ENCODE measurements at regions not wholly inside any gene's neighbourhood (a gene's known extent, or its start where the extent isn't known, plus 50 kb on each side); places are given as distances from the start of the nearest gene placed in this dataset.
"Not testable (repeated sequence)": the region's sequence is repeated elsewhere in the genome, so short reads cannot be mapped to it uniquely, and the experiment has no call there.

DNA sequence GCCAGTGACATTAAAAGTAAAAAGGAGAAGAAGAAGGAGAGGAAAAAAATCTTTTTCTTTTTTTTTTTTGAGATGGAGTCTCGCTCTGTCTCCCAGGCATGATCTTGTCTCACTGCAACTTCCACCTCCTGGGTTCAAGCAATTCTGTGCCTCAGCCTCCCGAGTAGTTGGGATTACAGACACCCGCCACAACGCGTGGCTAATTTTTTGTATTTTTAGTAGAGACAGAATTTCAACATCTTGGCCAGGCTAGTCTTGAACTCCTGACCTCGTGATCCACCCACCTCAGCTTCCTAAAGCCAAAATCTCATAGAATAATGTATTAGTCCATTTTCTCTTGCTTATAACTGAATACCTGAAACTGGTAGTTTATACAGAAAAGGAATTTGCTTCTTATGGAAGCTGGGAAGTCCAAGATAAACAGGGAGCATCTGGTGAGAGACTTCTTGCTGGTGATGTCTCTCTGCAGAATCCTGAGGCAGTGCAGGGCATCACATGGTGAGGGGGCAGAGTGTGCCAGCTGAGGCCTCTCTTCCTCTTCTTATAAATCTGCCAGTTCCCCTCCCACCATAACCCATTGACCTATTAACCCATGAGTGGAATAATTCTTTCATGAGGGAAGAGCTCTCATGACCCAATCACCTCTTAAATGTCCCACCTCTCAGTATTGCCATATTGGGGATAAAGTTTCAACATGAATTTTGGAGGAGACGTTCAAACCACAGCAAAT lies 466.3 kb downstream of the GADD45G start:
- no peak for DNase-seq

DNA sequence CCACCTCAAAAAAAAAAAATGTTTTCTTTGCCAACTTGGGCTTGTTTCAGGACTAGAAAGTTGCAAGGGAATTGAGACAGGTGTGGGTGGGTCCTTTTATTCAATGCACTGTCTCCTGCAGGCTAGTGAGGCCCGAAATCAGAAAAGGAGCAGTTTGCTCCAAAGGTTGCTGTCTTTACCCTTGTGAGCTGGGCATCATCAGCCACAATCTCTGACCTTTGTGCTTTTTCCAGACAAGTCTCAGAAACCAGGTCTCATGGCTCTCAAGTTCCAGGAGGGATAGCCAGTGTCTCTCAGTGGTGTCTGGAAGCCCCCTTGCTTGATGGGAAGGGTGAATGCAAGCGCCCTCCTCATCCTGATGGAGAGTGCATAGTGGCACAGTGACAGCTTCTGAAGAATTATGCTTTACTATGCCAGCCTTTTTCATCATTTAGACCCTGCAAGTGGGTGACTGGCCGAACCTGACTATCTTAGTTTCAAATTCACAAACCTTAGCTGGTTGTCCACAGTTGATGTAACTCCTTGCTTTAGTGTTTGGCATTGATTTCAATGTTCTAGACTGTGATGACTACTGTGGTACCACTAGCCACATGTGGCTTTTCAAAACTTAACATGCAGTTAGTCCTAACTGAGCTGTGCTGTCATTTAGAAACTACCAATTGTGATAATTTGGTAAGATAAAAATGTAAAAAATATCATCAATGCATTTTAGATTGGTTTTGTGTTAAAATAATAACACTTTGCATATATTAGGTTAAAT lies 468.6 kb downstream of the GADD45G start:
- DNase-seq, result no peak

GRCh38 chr9:90074316-90074962 lies 469.6 kb downstream of the GADD45G start:
- peak in 1 of 3 experiments; percentile 56 for DNase-seq

- not testable (repeated sequence) for DNase-seq
Measured at GRCh38 chr9:90077598-90077997, 472.8 kb downstream of the GADD45G start.

DNA sequence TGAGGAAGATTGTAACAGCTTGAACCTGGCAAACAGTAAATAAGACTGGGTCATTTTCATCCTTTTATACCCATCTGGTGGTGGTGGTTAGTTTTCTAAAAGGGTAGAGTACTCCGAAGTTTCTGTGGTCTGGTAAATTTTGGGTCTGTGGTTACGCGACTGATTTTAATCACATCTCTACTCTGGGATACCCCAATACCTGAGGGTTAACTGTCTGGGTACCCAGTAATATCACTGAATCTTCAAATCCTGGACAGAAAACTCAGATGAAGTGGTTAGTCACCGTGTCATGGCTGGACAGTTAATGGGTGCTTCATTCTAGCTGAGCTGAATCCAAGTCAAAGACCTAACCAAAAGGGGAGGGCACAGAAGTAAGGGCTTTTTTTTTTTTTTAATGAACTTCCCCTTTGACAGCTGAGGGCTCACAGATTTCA lies 474.2 kb downstream of the GADD45G start:
- DNase-seq, result no peak

DNA sequence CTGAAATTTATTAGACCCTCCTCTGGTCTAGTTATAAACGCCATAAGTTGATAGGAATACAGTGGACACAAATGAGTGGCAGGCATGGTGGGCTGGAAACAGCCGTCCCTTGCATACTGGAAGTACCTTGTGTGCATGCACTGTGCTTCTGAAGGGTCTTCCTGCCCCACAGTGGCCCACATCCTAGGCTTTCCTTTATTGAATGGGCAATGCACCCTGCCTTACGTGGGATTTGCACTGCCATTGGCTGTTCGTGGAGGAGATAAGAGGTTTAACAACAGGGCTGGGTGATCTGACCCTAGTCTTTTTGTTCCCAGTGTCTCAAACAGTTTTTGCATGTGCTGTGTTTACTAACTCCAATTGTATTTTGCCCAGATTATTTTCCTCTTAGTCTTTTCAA lies 480.8 kb downstream of the GADD45G start:
- no peak for DNase-seq

DNA sequence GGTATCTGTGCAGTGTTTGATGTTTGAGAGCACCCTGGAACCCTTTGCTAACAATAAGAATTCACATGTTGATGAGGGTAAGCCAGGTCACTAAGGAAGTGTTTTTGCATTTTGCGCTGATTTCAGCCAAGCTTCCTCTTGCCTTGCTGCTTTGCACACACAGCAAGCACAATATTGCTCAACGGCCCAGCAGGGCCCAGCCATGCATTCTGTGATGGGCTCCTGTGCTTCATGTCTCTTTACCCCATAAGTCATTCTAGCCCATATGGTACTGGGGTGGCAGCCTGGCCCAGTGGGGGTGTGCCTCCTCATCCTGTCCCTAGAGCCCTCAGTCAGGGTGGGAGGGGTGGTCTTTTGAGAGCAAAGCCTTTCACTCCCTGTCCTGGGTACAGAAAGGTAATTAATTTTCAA lies 481.3 kb downstream of the GADD45G start:
- no peak for DNase-seq

DNA sequence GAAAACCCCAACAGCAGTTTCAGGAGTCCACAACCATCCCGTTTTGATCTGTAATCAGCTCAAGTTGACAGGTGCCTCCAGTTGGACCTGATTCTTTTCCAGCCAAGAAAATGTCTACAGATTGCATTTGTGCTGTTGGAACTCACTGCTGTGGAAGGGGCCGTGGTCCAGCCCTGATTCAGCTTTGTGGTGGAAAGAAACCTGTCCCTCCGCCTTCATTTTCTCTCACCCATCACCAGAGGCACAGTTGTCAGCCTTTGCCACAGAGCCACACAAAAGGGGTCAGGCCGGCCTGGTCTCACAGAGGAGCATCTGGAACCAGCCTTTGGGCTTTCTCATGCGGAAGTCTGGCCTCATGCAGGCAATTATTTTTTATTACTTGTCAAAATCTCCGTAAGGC lies 483.6 kb downstream of the GADD45G start:
- DNase-seq, result no peak

GRCh38 chr9:90088856-90089255 lies 484.0 kb downstream of the GADD45G start:
- no peak for DNase-seq

- DNase-seq, result no peak
Measured at GRCh38 chr9:90090997-90091396, 486.2 kb downstream of the GADD45G start.

DNA sequence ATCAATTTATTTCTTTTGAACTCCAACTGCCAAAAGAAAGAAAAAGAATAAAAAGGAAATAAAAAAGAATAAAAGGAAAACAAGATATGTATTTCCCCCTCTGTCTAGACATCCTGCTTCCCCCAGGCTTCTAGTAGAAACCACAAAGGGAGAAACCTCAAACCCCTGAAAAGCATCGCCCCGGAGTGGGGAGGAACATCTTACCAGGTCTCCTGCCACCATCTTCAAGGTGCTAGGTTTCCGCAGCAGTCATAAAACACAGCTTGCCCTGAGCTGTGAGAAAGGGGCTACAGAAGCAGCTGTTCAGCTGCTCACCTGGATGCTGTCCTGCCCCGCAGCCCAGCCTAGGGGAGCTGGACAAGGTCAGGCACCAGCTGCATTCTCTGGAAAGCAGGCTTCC lies 487.7 kb downstream of the GADD45G start:
- no peak for DNase-seq

GRCh38 chr9:90095682-90096081 lies 490.9 kb downstream of the GADD45G start:
- peak; percentile 82 to 98 (median 93) for DNase-seq

DNA sequence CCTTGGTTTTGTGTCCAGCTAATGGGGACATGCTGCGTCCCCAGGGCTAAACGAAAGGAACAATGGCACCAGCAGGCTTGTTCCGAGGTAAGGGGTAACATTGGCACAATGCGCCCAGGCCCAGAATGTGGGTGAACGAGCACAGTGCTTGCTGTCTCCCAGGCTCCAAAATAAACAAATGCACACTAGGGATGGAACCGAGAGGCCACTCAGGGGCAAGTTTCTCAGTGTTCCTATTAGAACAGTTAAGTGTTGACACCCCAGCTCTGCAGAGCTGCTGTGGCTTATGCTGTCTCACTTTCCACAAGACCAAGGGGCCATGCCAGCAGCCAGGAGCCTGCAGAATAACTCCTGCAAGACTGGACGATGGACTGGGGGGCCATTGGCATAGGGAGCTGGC lies 492.4 kb downstream of the GADD45G start:
- peak in 2 of 3 experiments; percentile 11 to 45 for DNase-seq

DNA sequence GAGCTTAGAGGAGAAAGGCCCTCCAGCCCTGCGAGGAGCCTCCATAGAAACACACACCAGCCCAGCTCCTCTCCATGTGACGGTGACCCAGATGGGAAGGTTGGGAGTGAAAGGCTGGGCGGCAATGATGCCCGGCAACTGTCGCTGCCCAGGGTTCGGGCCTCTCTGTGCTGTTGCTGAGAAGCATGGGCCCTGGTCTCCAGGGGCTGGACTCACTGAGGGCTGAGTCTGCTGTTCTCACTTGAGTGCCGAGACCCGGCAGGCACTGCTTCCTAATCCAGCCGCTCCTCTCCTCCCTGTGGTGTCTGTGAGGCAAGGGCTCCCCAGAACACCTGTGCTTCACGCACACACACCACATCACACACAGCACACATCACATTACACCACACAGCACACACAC lies 493.6 kb downstream of the GADD45G start:
- peak in 1 of 3 experiments; percentile 63 for DNase-seq

GRCh38 chr9:90099262-90099963 lies 494.6 kb downstream of the GADD45G start:
- DNase-seq, result peak; percentile 37 to 89 (median 54)

GRCh38 chr9:90100014-90100413 lies 495.2 kb downstream of the GADD45G start:
- peak in 1 of 3 experiments; percentile 44 for DNase-seq

DNA sequence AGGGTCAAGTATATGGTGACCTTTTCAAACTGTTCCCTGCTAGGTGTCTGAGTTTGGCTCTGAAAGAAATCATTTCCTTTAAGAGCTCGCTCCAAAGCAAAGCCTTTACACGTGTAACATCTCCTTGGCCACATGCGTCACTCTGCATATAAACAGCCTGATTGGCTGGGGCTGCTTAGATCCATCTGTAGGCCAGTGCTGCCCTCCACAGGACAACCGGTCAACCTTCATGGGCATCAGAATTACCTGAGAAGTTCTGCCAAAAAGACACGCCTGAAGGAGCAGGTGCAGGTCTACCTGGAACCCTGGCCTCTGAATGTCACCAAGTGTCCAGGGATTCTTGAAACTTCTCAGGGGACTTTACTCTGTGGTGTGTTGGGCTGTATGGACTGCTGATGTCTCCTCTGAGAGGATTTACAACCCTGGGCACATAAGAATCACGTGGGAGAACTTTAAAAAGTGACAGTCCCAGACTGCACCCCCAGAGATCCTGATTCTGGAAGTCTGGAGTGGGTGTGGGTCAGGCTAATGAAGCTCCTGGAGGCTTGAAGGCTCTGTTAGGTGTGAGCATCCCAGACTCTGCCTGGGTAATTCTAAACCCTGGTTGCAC lies 497.6 kb downstream of the GADD45G start:
- peak; percentile 76 to 97 (median 85) for DNase-seq

DNA sequence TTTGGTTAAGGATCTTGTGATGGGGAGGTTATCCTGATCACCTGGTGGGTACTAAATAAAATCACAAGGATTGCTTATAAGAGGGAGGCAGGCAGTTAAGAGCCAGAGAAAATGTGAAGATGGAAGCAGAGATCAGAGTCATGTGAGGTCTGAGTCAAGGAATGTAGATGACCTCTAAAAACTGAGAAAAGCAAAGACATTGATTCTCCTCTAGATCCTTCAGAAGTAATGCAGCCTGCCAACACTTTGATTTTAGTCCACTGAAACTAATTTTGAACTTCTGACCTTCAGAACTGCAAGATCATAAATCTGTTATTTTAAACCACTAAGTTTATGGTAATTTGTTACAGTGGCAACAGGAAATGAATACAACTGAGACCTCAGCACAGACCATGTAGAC lies 499.0 kb downstream of the GADD45G start:
- DNase-seq, result no peak

DNA sequence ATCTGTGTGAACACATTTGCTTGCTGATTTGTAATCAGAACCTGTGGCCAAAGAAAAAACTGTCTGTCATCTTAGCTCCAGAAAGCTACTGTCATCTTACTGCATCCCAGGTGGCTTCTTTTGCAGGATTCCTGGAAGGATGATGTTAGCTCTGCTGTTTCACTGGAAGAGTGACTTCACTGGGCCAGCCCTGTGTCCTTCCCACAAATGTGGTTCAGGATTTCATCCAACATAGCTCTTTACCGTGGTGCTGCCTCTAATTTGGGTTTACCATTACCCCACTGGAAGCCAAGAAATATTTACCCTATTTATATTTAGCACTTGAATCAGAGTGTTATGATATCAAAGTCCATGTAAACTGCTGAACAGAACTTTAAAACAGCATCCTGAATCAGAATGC lies 501.0 kb downstream of the GADD45G start:
- DNase-seq, result no peak

DNA sequence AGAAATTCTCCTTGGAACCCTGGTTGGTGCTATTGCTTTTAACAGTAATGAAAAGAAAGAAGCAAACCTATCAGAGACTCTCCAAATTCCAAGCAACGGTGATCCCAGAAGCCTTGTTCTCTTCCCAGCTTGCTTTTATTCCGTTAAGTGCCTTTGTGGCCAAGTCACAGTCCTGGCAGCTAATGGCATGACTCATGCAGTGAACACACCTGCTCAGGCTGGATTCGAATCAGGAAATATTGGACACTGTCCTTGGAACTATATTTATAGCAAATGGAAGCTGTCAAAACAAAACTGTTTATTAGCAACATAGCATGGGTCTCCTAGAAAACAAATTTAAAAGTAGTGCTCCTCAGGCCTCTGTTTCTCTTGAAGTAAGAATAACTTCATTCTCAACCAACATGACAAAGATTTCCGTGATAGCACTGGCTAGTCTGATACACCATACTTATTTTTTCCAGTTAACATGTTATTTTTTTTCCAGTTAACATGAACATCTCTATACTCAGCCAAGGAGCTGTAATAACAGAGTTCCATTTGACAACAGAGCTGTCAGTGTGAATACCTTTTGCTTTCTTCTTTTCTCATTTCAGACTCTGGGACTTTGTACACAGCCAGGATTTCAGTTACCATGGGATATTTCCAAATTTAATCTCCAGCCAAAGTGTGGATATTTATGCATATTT lies 502.4 kb downstream of the GADD45G start:
- DNase-seq, result peak; percentile 58 to 86 (median 82)

DNA sequence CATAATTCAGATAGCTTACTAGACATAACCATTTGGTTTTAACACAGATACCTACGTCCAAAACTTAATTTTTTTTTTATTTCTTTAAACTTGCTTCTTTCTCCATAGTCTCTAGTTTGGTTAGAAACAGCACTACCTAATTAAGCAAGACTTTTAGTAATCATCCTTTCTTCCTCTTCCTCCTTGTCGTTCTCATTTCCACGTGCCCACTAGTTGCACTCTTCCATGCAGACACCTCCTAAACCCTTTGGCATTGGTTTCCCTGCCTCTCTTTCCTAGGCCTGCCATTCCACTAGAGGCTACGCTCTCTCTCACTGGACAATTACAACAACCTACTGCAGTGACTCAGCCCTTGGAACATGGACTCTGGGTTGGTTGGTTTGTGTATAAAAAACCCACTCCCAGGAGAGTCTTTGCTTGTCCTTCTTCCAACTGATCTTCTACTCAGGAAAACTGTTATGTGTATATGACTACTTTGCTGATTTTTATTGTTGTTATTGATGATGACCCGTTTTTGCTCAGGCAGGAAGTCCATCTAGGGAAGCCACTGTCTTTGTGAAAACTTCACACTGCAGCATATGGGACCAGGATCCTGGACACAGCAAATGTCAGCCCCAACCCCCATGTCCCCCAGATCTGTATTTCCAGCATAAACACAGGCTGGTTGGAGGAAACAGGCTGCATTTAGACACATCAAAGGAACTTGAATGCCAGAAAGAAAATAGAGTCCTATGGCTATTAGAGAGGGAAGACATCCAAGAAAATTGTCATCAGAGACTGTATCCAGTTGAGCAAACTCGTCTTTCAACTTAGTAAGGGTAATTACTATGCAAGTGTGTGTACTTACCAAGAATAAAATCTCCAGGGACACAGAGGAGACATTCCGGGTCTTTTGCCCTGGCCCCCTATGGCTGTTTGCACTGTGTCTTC lies 503.2 kb downstream of the GADD45G start:
- DNase-seq, result no peak

Data from NCI-H1417 (cell line).